GM18502 (cell line): ENCODE measurements at regions not wholly inside any gene's neighbourhood (a gene's known extent, or its start where the extent isn't known, plus 50 kb on each side); places are given as distances from the start of the nearest gene placed in this dataset.

Experiments used
- ATAC-seq: cut with Tn5 transposase; IDR thresholded peaks from one replicate; pipeline ENCODE4 v1.9.1; 2021; ENCODE audit warnings: mild to moderate bottlenecking; ENCODE audit not compliant: unreplicated experiment, poor library complexity

DNA sequence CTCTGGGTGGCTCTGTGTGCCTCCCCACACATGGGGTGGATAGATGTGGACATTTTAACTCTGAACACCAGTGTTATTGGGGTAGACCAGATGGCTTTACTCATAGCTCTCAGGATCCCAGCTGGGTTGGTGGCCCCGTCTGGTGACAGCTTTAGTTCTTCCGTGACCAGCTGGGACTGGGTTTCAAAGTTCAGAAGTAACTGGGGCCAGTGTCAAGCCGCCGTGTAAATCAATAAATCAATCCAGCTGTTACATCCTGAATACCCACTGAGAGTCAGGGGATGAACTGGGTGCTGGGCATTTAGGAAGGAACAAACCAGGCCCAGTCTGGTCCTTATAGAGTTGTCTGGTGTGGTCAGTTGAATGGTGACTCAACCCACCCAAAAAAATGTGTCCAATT is 269.4 kb downstream of the CTTN start:
- no peak for ATAC-seq

DNA sequence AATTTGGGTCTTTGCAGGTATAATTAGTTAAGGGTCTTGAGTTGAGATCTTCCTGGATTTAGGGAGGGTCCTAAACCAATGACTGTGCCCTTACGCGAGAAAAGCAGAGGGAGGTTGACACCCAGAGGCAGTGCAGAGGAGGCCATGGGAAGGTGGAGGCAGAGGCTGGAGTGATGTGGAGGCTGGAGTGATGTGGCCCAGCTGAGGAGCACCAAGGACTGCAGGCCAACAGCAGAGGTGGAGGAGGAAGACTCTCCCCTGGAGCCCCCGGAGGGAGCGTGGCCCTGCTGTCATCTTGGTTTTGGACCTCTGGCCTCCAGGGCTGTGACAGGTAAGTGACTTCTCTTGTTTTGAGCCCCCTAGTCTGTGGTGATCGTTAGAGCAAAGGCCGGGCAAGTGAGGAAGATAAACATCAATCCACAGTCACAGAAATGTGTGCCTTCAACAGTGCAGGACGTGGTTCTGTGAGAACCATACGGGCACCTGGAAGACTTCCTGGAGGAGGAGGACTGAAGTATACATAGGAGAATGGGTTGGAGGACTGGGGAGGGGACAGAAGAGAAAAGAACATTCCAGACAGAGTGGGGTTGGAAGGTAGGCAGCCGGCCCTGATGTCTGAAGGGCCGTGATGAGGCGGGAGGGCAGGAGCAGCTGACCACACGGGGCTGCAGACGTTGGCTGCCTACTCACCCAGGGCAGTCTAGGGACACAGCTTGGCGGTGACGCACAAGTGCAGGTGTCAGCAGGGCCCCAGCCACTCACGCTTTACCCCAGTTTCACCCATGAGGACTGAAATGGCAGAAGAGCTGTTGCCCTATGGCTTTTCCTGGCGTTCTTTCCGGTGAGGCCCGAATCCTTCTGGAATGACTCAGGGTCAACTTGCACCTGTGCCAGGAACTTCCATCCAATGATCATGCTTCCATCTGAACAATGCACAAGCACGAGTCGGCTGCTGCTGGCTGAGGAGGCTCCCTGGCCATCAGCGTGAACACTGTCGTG is 270.2 kb downstream of the CTTN start:
- no peak for ATAC-seq

DNA sequence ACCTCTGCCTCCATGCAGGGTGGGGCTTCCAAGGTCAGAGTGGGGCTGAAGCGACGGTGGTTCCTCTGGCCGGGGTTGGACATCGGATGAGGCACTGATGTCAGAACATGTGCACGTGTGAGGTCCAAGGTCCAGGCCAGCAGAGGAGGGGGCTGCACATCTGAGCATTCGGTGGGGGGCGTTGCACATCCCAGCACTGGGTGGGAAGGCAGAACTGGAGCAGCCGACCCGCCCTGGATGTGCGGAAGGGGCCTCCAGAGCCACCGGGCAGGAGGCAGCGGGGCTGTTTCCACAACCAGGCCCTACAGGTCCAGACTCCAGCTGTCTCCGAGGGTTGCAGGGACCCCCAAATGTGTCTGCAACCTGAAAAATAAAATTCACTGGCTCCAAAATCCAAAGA is 271.0 kb downstream of the CTTN start:
- no peak for ATAC-seq

DNA sequence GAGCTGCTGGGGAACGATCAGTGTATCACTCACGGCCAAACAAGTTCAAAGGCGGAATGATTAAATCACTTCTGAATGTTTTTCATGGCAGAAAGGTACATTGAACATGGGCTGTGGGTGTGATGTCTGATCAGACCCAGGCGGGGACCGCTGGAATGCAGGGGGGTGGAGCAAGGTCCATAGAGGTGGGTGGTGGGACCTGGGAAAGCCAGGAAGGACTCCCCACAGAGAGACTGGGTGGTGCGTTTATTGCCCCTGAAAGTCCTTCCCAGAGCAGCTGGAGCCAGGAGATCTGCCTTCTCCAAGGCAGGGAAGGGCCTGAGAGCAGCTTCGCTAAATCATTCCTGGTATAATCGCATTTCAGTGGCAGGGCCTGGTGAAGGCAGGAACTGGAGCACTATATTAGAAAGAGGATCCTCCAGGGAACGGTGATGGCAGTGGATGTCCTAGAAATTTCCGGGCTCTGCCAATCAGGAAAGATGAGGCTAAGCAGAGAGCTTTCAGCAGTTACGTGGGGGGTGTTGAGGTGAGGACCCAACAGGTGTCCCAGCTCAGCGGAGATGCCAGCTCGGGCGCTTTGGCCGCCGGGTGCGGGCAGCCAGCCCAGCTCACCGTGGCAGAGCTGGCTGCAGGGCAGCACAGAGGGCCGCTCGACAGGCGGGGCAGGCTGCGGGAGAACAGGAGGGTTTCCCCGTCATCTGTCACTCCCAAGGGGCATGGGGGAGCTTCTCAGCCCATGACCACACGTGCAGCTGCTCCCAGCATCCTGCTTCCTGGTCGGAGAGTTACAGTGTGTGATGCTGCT is 271.7 kb downstream of the CTTN start:
- ATAC-seq: no peak

DNA sequence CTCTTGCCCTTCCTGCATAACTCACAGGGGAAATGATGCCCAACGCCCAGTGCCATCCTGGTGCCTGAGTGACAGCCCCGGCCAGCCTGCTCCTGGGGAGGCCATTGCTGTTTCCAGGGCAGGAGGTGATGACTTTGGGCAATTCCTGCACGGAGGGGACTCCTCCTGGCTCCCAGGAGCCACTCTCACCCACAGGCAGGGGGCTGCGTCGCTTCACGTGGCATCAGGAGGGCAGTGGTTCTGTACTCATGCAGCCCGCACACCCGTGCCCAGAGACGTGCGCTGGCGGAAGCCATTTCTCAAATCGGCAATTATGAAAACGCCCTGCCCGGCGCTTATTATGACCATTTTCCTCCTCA is 272.3 kb downstream of the CTTN start:
- ATAC-seq: no peak

DNA sequence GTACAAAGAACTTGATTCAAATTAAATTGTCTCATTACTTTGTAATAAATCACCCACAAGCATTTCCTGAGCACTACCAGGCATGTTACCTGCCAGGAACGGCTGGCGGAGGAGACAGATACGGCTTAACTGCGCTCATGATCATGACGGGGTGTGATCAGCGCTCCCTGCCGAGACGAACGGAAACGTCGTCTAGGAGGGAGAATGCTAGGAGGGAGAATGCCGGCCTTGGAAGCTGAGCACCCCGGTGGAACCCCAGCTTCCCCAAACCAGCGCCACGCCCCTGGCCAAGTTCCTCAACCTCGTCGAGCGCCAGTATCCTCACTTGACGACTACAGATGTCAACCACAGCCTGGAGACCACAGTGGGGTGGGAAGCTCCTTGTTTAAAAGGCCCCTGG is 272.8 kb downstream of the CTTN start:
- ATAC-seq: no peak

DNA sequence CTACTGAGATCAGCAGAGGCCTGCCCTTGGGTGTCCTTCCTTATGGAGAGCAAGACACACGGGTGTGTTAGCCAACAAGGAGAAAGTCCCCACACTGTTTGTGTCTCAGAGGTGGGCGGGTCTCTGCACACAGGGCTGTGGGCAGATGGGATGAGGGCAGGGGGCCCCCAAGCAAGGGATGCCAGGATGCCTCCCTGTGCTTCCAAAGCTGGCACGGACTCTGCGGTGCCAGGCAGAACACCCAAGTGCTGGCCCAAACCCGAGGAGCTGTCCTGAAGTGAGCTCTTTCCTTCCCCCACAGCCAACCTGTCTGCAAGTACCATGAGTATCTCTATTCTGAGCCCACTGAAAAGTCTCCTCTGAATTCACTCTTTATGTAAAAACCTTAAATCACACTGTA is 273.3 kb downstream of the CTTN start:
- ATAC-seq: no peak

DNA sequence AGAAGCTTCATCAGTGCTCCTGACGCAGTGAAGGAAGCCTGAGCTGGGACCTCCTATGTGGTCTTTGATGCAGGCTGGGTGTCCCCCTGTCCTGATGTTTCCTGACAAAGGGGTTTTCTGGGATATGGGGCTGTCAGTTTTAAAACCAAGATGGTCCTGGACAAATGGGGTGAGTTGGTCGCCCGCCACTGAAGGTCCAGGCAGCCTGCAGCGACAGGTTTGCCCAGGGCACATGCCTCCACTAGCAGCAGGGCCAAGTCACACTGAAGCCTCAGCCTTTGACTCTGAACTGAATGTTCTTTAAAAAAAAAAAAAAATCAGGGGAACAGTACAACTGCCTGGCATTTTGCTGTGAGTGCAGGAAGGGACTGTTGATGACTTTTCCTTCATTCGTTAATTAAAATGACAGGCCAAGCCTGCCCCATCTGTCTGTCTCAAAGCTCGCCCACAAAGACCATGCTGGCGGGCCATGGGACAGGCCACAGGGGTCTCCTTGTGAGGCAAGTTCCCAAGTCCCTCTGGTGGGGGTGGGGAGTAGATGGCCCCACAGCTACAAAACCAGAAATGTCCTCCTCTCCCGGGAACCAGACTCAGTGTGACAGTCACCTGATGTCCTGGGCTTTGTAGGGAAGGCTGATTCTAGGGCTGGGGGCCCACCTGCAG is 274.8 kb downstream of the CTTN start:
- ATAC-seq: no peak

DNA sequence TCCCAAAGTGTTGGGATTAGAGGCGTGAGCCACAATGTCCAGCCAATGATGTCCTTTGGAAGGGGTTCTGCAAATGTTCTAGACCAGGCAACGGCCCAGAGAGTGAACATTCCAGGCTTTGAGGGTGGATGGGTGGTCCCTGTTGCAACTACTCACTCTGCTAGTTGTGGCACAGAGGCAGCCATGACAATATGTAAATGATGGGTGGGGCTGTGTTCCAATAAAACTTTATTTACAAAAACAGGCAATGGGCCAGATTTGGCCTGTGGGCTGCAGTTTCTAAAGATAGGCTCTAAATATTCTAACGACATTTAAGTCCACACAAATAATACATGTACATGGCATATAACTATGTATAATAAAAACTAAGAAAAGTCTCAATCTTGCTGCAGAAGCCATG is 276.3 kb downstream of the CTTN start:
- no peak for ATAC-seq

DNA sequence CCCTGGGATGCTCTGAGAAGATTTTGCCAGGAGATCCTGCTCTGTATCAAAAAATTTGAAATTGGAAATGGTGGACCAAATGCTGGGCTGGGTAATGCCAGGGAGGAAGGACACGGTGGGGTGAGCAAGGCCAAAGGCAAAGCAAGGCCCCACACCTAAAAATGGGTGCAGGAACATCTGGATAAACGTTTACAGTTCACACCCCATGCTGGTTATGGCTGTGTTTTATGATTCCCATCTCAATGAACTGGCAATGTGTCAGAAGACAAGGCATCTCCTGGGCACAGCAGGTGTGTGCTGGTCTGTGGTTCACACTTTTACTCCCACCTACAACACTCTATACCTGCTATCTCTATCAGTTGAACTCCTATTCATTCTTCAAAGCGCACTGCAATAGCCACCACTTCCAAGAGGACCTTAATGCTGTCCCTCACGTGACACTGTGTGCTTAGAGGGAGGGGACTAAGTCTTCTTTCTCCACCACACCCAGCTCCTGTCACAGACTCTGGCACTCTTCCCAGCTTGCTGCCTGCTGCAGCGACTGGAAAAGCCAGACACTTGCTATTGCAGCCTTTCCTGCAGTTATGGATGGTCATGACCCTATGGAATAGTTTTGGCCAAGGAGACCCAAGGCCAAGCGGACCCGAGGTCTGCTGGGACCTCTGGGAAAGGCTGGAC is 277.5 kb downstream of the CTTN start:
- ATAC-seq: no peak

DNA sequence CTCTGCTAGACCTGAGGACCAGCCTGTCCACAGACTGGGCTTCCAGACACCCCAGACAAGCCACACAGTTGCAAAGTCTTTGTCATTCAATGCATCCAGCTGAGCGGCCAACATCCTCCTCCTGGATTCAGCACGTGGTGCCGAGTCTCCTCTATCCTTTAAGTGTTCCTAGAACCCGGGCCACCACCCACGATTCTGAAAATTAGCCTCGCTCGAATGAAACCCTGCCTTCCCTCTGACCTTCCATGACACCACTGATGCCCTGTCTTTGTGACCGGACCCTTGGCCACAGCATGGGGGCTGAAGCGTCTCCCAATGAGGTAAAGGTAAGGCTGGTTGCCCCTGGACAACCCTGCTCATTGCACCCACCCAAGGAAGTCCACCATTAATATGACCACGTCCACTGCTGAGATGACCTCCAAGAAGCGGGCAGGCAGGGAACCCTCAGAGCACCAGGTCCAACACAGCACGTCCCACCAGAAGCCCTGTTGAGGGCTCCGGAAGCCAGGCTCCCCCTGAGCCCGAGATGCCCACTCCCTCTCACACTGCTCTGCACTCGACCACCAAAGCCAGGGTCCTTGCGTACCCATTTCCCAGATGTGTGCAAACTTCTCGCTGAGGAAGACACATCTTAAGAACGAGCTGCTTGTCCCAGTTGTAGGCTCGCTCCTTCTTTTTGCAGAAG is 279.0 kb downstream of the CTTN start:
- no peak for ATAC-seq

DNA sequence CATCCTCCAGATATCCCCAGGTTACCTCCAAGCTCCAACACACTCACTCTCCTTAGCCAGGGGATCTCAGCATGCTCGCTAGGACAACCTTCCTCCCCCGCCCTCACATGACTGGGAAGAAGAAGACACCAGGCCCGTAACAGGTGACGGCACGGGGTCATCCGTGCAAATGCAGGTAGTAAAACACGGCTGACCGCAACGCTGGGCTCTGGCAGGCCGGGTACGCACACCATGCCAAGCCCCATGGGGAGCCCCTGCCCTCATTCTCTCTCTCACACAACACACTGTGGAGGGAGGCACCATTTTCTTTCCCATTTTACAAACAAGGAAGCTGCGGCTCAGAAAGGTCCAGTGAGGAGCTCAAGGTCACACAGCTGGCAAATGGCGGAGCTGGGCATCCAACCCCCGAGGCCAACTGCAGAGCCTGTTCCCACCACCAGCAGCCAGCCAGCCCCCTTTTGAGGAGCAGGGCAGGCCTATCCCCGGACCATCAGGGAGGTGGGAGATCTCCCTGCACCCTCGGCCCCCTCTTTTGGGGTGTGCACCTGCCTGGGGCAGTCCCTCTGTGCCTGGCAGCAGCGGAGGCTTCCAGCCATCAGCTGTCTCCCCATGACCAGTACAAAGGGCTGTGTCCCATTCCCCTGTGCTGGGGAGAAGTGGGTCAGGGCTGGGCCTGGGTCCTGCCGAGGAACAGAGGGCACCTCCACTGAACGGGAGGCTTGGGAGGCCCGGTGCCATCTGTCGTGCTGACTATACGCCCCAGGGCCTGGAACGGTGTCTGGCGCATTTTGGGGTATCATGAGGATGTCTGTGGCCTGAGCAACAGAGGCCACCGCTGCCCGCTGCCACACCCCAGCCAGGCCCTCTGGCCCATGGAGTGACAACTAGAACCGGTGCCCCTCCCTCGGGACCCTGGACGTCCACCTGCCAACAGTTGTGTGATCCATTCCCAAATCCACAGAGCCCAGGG is 280.9 kb downstream of the CTTN start:
- ATAC-seq: no peak

DNA sequence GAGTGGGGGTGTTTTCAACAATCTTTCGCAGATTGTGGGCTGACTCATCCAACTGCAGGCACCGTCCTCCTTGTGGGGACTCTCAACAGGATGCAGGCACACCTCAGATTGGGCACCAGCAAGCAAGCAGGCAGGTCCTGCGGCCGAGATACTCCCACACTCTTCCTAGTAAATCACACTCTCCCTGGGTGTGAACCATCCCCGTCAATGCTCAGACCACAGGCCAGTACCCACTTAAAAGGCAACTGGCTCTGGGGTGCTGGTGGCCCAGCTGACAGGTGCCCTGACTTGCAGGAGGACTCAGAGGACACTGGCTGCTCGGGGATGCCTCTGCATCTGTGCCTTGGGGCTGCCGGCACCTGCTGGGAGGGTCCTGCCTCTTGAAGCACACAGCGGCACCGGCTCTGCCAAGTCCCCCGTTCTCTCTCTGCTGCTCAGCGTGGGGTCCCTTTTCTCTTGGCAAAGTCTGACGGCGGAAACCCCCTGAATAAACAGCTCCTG is 282.5 kb downstream of the CTTN start:
- ATAC-seq: no peak

DNA sequence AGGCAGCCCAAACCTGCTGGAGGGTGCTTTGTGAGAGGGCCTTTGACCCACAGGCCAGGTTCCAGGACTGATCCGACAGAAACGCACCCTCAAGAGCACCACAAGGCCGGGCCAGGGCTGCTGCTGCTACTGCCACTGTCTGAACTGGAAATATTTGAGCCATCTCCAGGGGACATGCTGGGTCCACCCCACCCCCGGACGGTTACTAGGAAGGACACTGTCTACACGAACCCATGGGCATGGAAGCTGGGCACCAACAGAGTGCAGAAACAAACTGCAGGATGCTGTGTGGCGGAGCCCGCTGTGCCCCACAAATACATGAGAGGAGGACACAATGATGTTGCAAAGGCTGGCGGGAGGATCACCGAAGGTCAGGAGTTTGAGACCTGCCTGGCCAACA is 283.7 kb downstream of the CTTN start:
- ATAC-seq: no peak

DNA sequence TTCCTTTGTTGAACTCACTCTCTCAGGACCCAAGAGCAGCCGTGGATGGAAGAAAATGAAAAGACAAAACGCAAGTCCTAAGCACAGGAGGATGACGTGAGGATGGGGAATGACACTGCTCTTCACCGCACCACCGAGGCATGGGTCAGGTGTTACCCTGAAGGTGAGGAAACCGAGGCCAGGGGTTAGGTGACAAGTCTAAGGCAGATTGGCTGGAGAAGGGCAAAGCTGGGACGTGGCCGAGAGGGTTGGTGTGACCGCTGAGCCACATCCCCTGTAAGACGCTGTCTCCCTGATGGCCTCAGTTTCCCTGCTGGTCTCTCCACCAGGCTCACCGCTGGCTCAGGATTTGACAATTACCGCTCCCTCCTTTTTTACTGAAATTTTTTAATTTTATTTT is 284.4 kb downstream of the CTTN start:
- no peak for ATAC-seq

DNA sequence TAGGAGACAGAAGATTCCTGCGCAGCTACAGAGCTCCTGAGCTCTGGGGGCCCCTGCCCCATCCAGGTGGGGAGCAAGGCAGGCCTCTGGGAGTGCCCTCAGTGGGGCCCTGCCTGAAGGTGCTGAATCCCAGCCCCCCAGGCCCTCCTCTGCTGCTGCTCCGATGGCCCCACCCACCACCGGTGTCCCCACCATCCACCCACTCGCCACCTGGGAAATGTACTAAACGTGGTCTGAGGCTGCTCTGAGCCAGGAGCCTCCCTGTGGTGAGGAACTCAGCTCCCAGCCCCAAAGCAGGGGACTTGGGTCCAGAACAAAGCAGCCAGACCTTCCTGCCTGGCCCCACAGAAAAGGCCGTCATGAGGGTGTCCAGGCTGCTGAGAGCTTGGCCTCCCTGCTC is 289.4 kb downstream of the CTTN start:
- no peak for ATAC-seq

DNA sequence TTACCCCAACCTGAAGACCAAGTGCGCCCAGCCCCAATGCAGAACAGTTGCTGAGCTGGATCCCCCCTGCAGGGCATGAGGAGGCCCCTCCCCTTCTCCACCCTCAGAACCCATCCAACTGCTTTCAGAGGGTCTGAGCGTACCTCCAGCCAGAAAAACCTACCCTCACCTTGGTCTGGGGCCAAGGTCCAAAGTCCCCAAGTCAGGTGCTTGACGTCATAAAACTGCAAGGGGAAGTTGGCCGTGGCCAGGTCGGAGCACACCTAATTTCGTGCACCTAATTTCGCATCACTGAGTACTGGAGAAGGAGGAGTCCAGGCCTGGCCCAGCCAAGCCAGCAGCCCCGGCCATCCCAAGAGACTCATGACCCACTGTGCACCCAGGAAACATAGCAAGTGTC is 289.8 kb downstream of the CTTN start:
- no peak for ATAC-seq

DNA sequence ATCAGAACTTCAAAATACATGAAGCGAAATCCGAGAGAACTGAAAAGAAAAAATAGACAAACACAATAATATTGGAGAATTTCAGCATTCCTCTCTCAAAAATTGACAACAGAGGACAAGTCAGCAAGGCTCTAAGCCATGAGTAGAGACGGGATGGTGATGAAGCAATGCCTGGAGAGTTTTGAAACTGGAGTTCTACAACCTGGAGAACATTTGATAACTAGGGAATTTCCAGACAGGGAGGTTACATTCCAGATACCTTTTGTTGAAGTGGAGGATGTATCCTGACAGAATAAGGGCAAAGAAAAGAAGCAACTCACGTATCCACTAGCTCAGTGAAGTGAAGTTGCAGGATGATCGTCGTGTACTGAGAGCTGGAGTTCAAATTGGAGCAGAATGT is 291.4 kb downstream of the CTTN start:
- no peak for ATAC-seq

DNA sequence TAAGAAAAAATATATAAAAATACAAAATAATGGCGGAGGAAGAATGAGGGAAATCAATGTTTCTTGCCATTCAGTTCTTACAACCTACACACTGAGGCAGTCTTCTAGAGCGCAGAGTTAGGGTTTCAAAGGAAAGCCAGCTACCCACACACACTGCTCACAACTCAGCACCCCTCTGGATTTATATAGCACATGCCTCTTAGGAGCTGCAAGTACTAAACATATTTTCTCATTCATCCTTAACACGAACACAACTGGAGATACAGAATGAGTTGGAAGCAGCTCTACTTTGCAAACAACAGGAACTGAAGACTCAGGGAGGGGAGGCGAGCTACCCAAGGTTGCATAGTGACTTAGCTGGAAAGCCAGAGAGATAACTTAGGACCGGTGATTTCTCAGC is 293.8 kb downstream of the CTTN start:
- no peak for ATAC-seq
